ENCODE measurements at regions not wholly inside any gene's neighbourhood (a gene's known extent, or its start where the extent isn't known, plus 50 kb on each side); places are given as distances from the start of the nearest gene placed in this dataset.

- CTCF ChIA-PET, result no interaction called here
These were observed 129.2 kb upstream of the EPHA5 start for GRCh38 chr4:65799513-65799912.

GRCh38 chr4:65798498-65799127 lies 128.3 kb upstream of the EPHA5 start:
- Histone ChIP-seq H3K9me3 (ENCODE audit: low read depth, low read length, poor library complexity, severe bottlenecking) (no peaks in the 10 kb centered on the region), H3K27me3 (replicated peaks; ENCODE audit: insufficient read depth, low read depth, low read length, poor library complexity) (no peaks in the 10 kb centered on the region), H3K36me3 (ENCODE audit: insufficient read depth, low read length, poor library complexity, severe bottlenecking) (no peaks in the 10 kb centered on the region), H3K4me3 (ENCODE audit: low read depth, low read length, poor library complexity, severe bottlenecking) (no peak overlapping the region), H3K4me1 (ENCODE audit: insufficient read depth, low read length, poor library complexity, severe bottlenecking) (no peaks in the 10 kb centered on the region), H3K27ac (ENCODE audit: low read depth, low read length, poor library complexity, severe bottlenecking) (no peak overlapping the region)
- ChIA-PET CTCF (no interaction called here), POLR2A (ENCODE audit: low non-redundant PET) (no interaction called here)
- intact Hi-C loops (cut with micrococcal nuclease; ENCODE audit: unreplicated experiment), result no loop called here
- TF ChIP-seq EZH2 (IDR thresholded peaks at IDR 0.05; ENCODE audit: borderline replicate concordance, low read depth, low read length, poor library complexity, severe bottlenecking), result no peak
- no peak for TF ChIP-seq CTCF (conservative IDR thresholded peaks at IDR 0.05; ENCODE audit: low read depth, low read length)
- no TSS peak for BruUV-seq (replicated peaks)
- DNase-seq (ENCODE audit: low spot score), result no peak

More at GRCh38 chr4:65799513-65799912, 129.2 kb upstream of the EPHA5 start:
- Histone ChIP-seq H3K27me3 (replicated peaks; ENCODE audit: insufficient read depth, low read depth, low read length, poor library complexity) (no peaks in the 10 kb centered on the region), H3K4me1 (ENCODE audit: insufficient read depth, low read length, poor library complexity, severe bottlenecking) (no peaks in the 10 kb centered on the region), H3K9me3 (ENCODE audit: low read depth, low read length, poor library complexity, severe bottlenecking) (no peaks in the 10 kb centered on the region), H3K36me3 (ENCODE audit: insufficient read depth, low read length, poor library complexity, severe bottlenecking) (no peaks in the 10 kb centered on the region), H3K27ac (ENCODE audit: low read depth, low read length, poor library complexity, severe bottlenecking) (no peak overlapping the region), H3K4me3 (ENCODE audit: low read depth, low read length, poor library complexity, severe bottlenecking) (no peak overlapping the region)
- no TSS peak for BruUV-seq (replicated peaks)
- no peak for DNase-seq (ENCODE audit: low spot score)
- POLR2A ChIA-PET (ENCODE audit: low non-redundant PET), result no interaction called here
- intact Hi-C loops (cut with micrococcal nuclease; ENCODE audit: unreplicated experiment), result no loop called here
- TF ChIP-seq CTCF (conservative IDR thresholded peaks at IDR 0.05; ENCODE audit: low read depth, low read length), result no peak
- TF ChIP-seq EZH2 (IDR thresholded peaks at IDR 0.05; ENCODE audit: borderline replicate concordance, low read depth, low read length, poor library complexity, severe bottlenecking), result no peak

GRCh38 chr4:65791812-65792308 lies 121.6 kb upstream of the EPHA5 start:
- Histone ChIP-seq H3K4me3 (ENCODE audit: low read depth, low read length, poor library complexity, severe bottlenecking) (no peak overlapping the region), H3K9me3 (ENCODE audit: low read depth, low read length, poor library complexity, severe bottlenecking) (no peaks in the 10 kb centered on the region), H3K27me3 (replicated peaks; ENCODE audit: insufficient read depth, low read depth, low read length, poor library complexity) (no peaks in the 10 kb centered on the region), H3K4me1 (ENCODE audit: insufficient read depth, low read length, poor library complexity, severe bottlenecking) (peaks cover 7% of the 10 kb centered on the region), H3K27ac (ENCODE audit: low read depth, low read length, poor library complexity, severe bottlenecking) (no peak overlapping the region), H3K36me3 (ENCODE audit: insufficient read depth, low read length, poor library complexity, severe bottlenecking) (no peaks in the 10 kb centered on the region)
- POLR2A ChIA-PET (ENCODE audit: low non-redundant PET), result no interaction called here
- CTCF ChIA-PET, result no interaction called here
- intact Hi-C loops (cut with micrococcal nuclease; ENCODE audit: unreplicated experiment), result no loop called here
- TF ChIP-seq EZH2 (IDR thresholded peaks at IDR 0.05; ENCODE audit: borderline replicate concordance, low read depth, low read length, poor library complexity, severe bottlenecking) (no peak), CTCF (conservative IDR thresholded peaks at IDR 0.05; ENCODE audit: low read depth, low read length) (no peak)
- BruUV-seq (replicated peaks), result no TSS peak
- peak; percentile 3 for DNase-seq (ENCODE audit: low spot score)
